Panc1 (cell line): ENCODE measurements at regions not wholly inside any gene's neighbourhood (a gene's known extent, or its start where the extent isn't known, plus 50 kb on each side); places are given as distances from the start of the nearest gene placed in this dataset.

Experiments used
- POLR2AphosphoS5 ChIP-seq: IDR thresholded peaks from 2 replicates; pipeline ENCODE4 v1.6.1; 2012; ENCODE audit warnings: mild to moderate bottlenecking, low read depth, low read length, moderate library complexity
- TCF7L2 ChIP-seq: IDR thresholded peaks from 2 replicates; pipeline ENCODE4 v1.6.1; 2011; ENCODE audit warnings: mild to moderate bottlenecking, low read depth, low read length, inconsistent platforms
- TF ChIP-seq, protein P1 (sequence below): fragments of 450-650 bp; IDR thresholded peaks from 2 replicates; pipeline ENCODE4 v1.5.1; 2017; ENCODE audit warnings: mild to moderate bottlenecking
- TF ChIP-seq, protein P2 (sequence below), 2 experiments: IDR thresholded peaks; 2 replicates each; pipeline ENCODE4 v1.6.1; 2011 to 2012; ENCODE audit warnings: low read depth in 2 of 2, control low read depth in 1 of 2, low read length in 1 of 2, mild to moderate bottlenecking in 1 of 2, moderate library complexity in 1 of 2; ENCODE audit not compliant: insufficient read depth in 1 of 2

DNA sequence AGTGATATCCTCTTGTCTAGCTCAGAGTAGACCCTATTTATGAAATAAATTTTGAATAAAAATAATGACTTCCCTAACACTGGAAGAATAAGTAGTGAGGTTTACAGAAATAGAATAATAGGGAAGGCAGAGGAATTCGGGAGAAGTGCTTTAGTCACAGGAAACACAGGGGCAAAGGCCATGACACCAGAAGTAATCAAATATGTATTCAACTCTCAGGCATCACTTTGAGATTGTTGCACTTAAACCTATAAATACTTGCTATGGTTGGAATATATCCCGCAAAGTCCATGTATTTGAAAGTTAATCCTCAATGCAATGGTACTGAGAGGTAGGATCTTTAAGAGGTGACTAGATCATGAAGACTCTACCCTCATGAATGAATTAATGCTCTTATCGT lies 166.8 kb downstream of the YIPF5 start:
- TF ChIP-seq, protein P1, sequence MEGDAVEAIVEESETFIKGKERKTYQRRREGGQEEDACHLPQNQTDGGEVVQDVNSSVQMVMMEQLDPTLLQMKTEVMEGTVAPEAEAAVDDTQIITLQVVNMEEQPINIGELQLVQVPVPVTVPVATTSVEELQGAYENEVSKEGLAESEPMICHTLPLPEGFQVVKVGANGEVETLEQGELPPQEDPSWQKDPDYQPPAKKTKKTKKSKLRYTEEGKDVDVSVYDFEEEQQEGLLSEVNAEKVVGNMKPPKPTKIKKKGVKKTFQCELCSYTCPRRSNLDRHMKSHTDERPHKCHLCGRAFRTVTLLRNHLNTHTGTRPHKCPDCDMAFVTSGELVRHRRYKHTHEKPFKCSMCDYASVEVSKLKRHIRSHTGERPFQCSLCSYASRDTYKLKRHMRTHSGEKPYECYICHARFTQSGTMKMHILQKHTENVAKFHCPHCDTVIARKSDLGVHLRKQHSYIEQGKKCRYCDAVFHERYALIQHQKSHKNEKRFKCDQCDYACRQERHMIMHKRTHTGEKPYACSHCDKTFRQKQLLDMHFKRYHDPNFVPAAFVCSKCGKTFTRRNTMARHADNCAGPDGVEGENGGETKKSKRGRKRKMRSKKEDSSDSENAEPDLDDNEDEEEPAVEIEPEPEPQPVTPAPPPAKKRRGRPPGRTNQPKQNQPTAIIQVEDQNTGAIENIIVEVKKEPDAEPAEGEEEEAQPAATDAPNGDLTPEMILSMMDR, result no peak
- TF ChIP-seq POLR2AphosphoS5 (no peak), TCF7L2 (no peak)
- TF ChIP-seq, protein P2, sequence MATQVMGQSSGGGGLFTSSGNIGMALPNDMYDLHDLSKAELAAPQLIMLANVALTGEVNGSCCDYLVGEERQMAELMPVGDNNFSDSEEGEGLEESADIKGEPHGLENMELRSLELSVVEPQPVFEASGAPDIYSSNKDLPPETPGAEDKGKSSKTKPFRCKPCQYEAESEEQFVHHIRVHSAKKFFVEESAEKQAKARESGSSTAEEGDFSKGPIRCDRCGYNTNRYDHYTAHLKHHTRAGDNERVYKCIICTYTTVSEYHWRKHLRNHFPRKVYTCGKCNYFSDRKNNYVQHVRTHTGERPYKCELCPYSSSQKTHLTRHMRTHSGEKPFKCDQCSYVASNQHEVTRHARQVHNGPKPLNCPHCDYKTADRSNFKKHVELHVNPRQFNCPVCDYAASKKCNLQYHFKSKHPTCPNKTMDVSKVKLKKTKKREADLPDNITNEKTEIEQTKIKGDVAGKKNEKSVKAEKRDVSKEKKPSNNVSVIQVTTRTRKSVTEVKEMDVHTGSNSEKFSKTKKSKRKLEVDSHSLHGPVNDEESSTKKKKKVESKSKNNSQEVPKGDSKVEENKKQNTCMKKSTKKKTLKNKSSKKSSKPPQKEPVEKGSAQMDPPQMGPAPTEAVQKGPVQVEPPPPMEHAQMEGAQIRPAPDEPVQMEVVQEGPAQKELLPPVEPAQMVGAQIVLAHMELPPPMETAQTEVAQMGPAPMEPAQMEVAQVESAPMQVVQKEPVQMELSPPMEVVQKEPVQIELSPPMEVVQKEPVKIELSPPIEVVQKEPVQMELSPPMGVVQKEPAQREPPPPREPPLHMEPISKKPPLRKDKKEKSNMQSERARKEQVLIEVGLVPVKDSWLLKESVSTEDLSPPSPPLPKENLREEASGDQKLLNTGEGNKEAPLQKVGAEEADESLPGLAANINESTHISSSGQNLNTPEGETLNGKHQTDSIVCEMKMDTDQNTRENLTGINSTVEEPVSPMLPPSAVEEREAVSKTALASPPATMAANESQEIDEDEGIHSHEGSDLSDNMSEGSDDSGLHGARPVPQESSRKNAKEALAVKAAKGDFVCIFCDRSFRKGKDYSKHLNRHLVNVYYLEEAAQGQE (IDR thresholded peaks at IDR 0.05; ENCODE audit: insufficient read depth in 1 of 2, low read depth in 2 of 2, low read length in 1 of 2), result no peak
